Nucleus accumbens (tissue), 56 donors: ENCODE measurements at regions not wholly inside any gene's neighbourhood (a gene's known extent, or its start where the extent isn't known, plus 50 kb on each side); places are given as distances from the start of the nearest gene placed in this dataset.

ENCODE experiments used
- DNase-seq, 56 donors: peaks; one replicate each; lab custom pipeline; 2025; lab: John Stamatoyannopoulos, UW

- DNase-seq, result no peak
Measured at GRCh38 chr11:121801781-121802180, 314.2 kb downstream of the BLID start.

GRCh38 chr11:121801394-121801748, 314.6 kb downstream of the BLID start:
- no peak for DNase-seq

- DNase-seq, result peak in 25 of 56 donors; percentile 2 to 57 (median 17)
Measured at GRCh38 chr11:121800731-121801393, 315.2 kb downstream of the BLID start.

- DNase-seq, result no peak
Measured at GRCh38 chr11:121800240-121800639, 315.8 kb downstream of the BLID start.

GRCh38 chr11:121797496-121797895, 318.5 kb downstream of the BLID start:
- no peak for DNase-seq

- DNase-seq, result peak in 44 of 56 donors; percentile 17 to 81 (median 50)
Measured at GRCh38 chr11:121795174-121795573, 320.8 kb downstream of the BLID start.

GRCh38 chr11:121794671-121795141, 321.3 kb downstream of the BLID start:
- peak in 50 of 56 donors; percentile 12 to 89 (median 60) for DNase-seq

GRCh38 chr11:121793916-121794315, 322.1 kb downstream of the BLID start:
- no peak for DNase-seq

DNA sequence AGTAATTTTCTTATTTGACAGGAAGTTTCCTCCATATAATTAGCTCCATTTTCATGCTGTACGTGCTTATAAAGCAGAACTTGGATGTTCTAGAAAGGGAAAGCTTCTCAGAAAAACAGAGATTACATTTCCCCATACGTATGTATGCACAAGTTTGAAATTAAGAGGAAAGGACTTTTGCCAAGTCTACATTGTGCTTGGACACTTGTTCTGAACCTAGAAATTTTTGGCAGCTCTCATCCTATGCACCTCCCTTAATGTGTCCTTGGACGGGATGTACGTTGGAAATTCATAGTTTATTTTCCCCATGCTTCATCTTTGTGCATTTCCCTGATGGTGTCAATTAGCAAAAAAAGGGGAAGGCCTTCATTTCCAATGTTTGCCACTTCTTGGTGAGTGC, 322.7 kb downstream of the BLID start:
- DNase-seq, result no peak

GRCh38 chr11:121792185-121792584, 323.8 kb downstream of the BLID start:
- no peak for DNase-seq

DNA sequence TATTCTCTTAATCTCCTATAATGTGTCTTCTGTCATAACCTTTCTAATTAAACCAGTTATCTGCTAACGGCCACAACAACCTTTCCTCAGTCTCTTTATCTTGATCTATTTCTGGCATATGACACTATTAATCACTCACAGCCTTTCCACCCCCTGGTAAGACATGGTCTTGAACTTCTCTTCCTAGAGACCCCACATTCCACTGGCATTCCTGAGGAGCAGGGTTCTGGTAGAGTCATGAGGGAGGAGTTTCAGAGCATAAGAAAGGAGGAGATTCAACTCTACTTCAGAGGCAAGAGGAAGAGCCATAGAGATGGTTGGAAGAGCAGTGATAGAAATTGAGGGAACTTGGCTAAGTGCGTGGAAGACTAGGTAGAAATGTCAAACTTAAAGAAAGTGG, 325.6 kb downstream of the BLID start:
- DNase-seq, result no peak

GRCh38 chr11:121780971-121781370, 328.2 kb upstream of the SORL1-AS1 start:
- no peak for DNase-seq

DNA sequence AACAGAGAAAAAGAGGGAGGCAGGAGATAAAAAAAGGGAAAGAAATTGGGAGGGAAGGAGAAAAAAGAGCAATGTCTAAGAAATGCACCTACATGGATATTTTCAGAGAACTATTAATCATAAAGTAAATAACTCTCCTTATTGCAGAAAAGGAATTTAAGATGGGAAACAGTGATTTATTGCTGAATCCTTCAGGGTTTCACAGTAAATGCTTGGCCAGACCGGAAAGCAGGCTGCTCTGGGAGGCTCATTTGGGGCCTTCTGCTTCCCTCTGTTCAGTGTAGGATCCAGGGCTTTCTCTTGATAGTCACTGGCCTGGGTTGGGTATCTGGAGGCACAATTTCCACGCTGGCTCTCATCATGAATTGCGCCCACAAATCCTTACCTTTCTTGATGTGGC, 324.3 kb upstream of the SORL1-AS1 start:
- DNase-seq, result no peak

DNA sequence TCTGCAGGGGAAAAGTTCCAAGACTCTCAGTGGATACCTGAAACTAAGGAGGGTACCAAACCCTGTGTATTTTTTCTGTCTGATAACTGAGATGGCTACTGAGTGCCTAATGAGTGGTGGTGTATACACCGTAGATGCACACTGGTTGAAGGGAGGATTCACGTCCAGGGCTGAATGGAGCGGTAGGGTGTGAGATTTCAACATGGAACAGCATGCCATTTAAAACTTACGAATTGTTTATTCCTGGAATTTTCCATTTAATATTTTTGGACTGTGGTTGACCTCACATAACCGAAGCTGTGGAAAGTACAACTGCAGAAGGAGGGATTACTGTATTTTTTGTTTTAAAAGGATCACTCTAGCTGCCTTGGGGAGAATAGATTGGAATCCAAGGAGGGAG, 322.5 kb upstream of the SORL1-AS1 start:
- DNase-seq, result no peak

DNA sequence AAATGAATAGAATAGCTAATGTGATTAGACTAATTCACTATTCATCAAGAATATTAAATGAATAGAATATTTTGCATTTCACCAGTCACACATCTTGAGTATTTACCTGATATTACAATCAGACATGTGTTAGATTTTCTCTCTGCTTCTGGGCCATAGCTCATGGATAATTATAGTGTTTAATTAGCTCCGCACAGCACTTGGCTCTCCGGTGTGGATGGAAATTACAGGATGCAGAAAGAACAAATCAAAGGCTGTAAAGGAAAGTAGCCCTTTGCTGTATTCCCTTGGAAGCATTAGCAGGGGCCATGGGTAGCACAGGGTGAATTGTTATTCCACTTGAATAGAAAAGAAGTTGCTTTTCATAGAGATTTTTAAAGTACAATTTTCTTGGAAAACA, 320.3 kb upstream of the SORL1-AS1 start:
- DNase-seq, result no peak

GRCh38 chr11:121770939-121771595, 318.3 kb upstream of the SORL1-AS1 start:
- DNase-seq, result no peak

- no peak for DNase-seq
Measured at GRCh38 chr11:121769191-121769590, 316.4 kb upstream of the SORL1-AS1 start.

GRCh38 chr11:121767433-121767832, 314.7 kb upstream of the SORL1-AS1 start:
- peak in 1 of 56 donors; percentile 9 for DNase-seq

- DNase-seq, result no peak
Measured at GRCh38 chr11:121766991-121767390, 314.2 kb upstream of the SORL1-AS1 start.

DNA sequence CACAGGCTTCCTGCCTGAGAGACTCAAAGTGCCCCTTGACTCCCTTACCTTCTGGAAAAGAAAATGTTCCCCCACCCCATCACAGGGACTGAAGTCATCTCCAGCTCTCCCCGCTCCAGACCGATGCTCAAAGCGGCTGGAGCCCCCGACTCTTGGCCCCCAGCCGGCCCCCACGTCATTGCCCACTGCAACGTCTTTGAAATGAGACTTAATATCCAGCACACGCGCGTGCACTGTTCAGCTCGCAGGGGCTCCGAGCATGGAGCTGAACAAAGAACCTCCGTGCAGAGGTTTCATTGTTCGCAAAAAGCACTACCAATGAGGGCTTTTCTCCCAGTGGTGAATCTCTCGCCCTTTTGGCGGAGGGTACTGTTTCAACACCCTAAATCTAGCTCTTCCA, 313.4 kb upstream of the SORL1-AS1 start:
- peak in 10 of 56 donors; percentile 4 to 37 (median 13) for DNase-seq

- DNase-seq, result no peak
Measured at GRCh38 chr11:121763526-121763925, 310.8 kb upstream of the SORL1-AS1 start.

- DNase-seq, result peak in 18 of 56 donors; percentile 5 to 53 (median 20)
Measured at GRCh38 chr11:121762820-121763219, 310.1 kb upstream of the SORL1-AS1 start.
